Transverse colon (tissue), 4 donors: ENCODE measurements at regions not wholly inside any gene's neighbourhood (a gene's known extent, or its start where the extent isn't known, plus 50 kb on each side); places are given as distances from the start of the nearest gene placed in this dataset.

Source experiments
- CTCF ChIP-seq, 5 experiments: fragments of 200-600 bp in 3 of 5; fragments of 450-650 bp in 2 of 5; sonication (generic) in 3 of 5; IDR thresholded peaks; 1 replicate in 2 of 5; 2 replicates in 3 of 5; pipeline ENCODE4 v1.5.1; 2016 to 2017; ENCODE audit warnings: antibody characterized with exemption in 5 of 5, inconsistent platforms in 3 of 5, mild to moderate bottlenecking in 2 of 5, moderate library complexity in 1 of 5
- EP300 ChIP-seq: sonication (generic); formaldehyde crosslinking; IDR thresholded peaks from one replicate; pipeline ENCODE4 v1.6.1; 2017; ENCODE audit warnings: antibody characterized with exemption, low read depth
- POLR2A ChIP-seq: fragments of 450-650 bp; IDR thresholded peaks from one replicate; pipeline ENCODE4 v1.6.1; 2016; ENCODE audit warnings: antibody characterized with exemption, mild to moderate bottlenecking, moderate library complexity
- POLR2AphosphoS5 ChIP-seq, 3 donors: sonication (generic); formaldehyde crosslinking; IDR thresholded peaks; one replicate each; pipeline ENCODE4 v1.6.1; 2016; ENCODE audit warnings: antibody characterized with exemption in 3 of 3

GRCh38 chr13:99656844-99657381 is 155.6 kb downstream of the TM9SF2 start:
- no peak for TF ChIP-seq CTCF (IDR thresholded peaks at IDR 0.05)
- no peak for TF ChIP-seq POLR2AphosphoS5 (IDR thresholded peaks at IDR 0.05)
- no peak for TF ChIP-seq EP300
- TF ChIP-seq POLR2A = no peak
